Activated naive CD8-positive, alpha-beta T cell treated with anti-CD3 and anti-CD28 coated beads, Interleukin-2, amount 10 ng/mL, durations not matched to agents 7 days and 5 days (primary cell): ENCODE measurements at regions not wholly inside any gene's neighbourhood (a gene's known extent, or its start where the extent isn't known, plus 50 kb on each side); places are given as distances from the start of the nearest gene placed in this dataset.

Experiments used
- ATAC-seq: fragments of 150-1000 bp; cut with Tn5 transposase; one replicate; pipeline ENCODE4 v1.10.0; 2021; ENCODE audit warnings: low read depth, moderate library complexity
- POLR2A ChIA-PET: fragments of 350-600 bp; sonication (Branson Sonifier 250); formaldehyde crosslinking; loops from one replicate; lab custom pipeline; 2021; ENCODE audit warnings: antibody characterized with exemption; lab: Charles Lee
- DNase-seq: peaks from one replicate; pipeline ENCODE4 v3.0.0; 2021
- H3K27ac Mint-ChIP-seq: one replicate; pipeline ENCODE4 v1.8.0; 2022; ENCODE audit warnings: mild to moderate bottlenecking, mixed read lengths
- H3K27me3 Mint-ChIP-seq: one replicate; pipeline ENCODE4 v1.8.0; 2022; ENCODE audit warnings: mild to moderate bottlenecking, moderate library complexity, mixed read lengths
- H3K36me3 Mint-ChIP-seq: one replicate; pipeline ENCODE4 v1.8.0; 2021; ENCODE audit warnings: mild to moderate bottlenecking, mixed read lengths
- H3K4me1 Mint-ChIP-seq: one replicate; pipeline ENCODE4 v1.8.0; 2021; ENCODE audit warnings: mixed read lengths
- H3K4me3 Mint-ChIP-seq: one replicate; pipeline ENCODE4 v1.8.0; 2022; ENCODE audit warnings: mild to moderate bottlenecking, moderate library complexity, mixed read lengths
- H3K9me3 Mint-ChIP-seq: one replicate; pipeline ENCODE4 v1.8.0; 2021; ENCODE audit warnings: mixed read lengths

DNA sequence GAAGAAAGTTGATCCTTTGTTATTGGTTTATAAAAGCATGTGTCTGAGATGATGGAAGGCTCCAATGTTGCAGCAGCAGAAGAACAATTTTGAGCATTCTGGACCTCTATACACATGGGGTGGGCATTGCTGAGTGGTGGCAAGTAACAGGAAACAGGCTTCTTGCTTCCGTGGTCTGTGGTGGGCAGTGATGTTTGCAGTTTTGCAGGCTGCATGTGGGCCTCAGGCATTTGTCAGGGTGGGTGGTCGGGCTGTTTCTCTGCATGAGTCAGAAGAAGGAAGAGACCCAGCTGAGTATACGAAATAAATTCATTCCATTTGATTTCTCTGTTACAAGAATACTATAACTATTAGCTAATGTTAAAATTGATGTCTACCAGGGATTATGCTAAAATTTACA, 239.5 kb upstream of the COL3A1 start:
- Mint-ChIP-seq H3K4me3 (no peak overlapping the region), H3K27me3 (peaks cover 2% of the 10 kb centered on the region), H3K27ac (no peak overlapping the region), H3K36me3 (no peaks in the 10 kb centered on the region), H3K4me1 (no peaks in the 10 kb centered on the region), H3K9me3 (no peaks in the 10 kb centered on the region)
- ATAC-seq: no peak
- POLR2A ChIA-PET: no interaction called here
- DNase-seq: no peak

DNA sequence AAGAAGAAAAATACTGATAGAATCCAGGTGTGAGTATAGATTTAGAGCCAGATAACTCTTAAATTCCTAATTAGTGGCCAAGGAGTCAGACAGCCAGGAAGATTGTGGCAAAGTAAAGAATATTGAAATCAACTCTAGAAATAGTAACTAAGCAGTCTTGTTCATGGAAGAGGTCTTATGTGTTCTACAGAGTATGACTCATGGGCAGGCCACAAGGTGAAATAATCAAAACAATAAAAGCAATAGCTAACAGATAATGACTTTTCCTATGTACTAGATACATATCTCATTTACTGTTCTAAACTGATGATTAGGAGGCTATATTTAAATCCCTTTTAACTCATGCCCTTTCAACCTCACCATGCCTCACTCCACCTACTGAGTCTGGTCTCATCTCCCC, 227.4 kb upstream of the COL3A1 start:
- Mint-ChIP-seq H3K27ac (no peak overlapping the region), H3K4me1 (no peaks in the 10 kb centered on the region), H3K36me3 (no peaks in the 10 kb centered on the region), H3K4me3 (no peak overlapping the region), H3K9me3 (no peaks in the 10 kb centered on the region), H3K27me3 (no peaks in the 10 kb centered on the region)
- DNase-seq (no peak), ATAC-seq (no peak)
- POLR2A ChIA-PET: no interaction called here

DNA sequence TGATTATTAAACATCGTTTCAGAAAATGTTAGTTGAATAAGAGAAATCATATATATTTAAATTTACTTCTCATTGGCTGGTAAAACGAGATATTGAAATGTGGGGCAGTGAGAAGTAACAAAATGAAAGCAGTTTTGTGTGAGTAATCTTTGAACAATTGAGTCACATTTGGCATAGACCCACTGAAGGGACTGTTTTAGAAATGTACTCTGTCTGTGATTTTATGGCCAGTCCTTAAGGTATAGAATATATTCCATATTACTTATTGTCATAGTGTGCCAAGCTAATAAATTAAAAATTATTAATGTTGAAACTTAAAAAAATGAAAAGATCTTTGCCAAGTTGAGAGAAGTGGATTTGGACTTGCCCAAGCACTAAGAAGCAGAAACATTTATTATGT, 222.4 kb upstream of the COL3A1 start:
- Mint-ChIP-seq H3K4me1 (no peaks in the 10 kb centered on the region), H3K36me3 (no peaks in the 10 kb centered on the region), H3K9me3 (no peaks in the 10 kb centered on the region), H3K4me3 (no peak overlapping the region), H3K27me3 (no peaks in the 10 kb centered on the region), H3K27ac (no peak overlapping the region)
- DNase-seq (no peak), ATAC-seq (no peak)
- POLR2A ChIA-PET: no interaction called here

DNA sequence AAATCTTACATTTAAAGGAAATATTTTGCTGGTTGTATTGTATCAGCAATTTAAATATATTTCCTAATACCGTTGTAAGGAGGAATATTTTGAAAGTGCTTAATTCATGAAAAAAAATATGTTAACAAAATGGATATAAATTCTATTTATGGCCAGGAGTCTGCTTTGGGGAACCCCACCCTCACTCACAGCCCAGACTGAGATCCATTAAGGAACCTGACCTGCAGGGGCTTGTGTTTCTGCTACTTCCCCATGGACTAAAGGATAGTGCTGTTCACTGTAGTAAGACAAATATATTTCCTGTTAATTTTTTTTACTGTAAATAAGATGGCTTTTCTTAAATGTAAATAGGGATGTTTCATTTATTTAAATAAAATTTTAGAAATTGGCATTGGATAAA, 221.9 kb upstream of the COL3A1 start:
- ATAC-seq (no peak), DNase-seq (no peak)
- Mint-ChIP-seq H3K36me3 (no peaks in the 10 kb centered on the region), H3K27ac (no peak overlapping the region), H3K4me3 (no peak overlapping the region), H3K27me3 (no peaks in the 10 kb centered on the region), H3K9me3 (peaks cover 3% of the 10 kb centered on the region), H3K4me1 (no peaks in the 10 kb centered on the region)
- POLR2A ChIA-PET: no interaction called here

DNA sequence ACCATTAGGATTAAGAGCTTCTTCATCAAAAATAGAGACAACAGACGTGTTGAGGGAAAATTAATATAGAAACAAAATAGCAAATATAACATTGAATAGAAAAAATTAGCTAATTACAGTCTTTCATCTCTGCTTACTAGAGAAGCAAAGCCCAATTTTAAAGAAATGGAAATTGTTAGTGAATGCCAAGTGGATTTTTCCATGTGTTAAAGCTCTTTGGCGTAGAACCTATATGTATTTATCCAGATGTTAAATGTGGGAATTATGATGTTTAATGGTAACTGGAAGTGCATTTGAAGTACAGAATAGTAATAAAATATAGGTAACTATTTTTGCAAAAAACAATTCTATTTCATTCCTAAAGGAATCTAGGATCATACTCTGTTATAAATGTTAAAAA, 212.0 kb upstream of the COL3A1 start:
- Mint-ChIP-seq H3K4me1 (no peaks in the 10 kb centered on the region), H3K36me3 (no peaks in the 10 kb centered on the region), H3K4me3 (no peak overlapping the region), H3K9me3 (peaks cover 8% of the 10 kb centered on the region), H3K27me3 (no peaks in the 10 kb centered on the region), H3K27ac (no peak overlapping the region)
- ATAC-seq (no peak), DNase-seq (no peak)
- POLR2A ChIA-PET: no interaction called here

DNA sequence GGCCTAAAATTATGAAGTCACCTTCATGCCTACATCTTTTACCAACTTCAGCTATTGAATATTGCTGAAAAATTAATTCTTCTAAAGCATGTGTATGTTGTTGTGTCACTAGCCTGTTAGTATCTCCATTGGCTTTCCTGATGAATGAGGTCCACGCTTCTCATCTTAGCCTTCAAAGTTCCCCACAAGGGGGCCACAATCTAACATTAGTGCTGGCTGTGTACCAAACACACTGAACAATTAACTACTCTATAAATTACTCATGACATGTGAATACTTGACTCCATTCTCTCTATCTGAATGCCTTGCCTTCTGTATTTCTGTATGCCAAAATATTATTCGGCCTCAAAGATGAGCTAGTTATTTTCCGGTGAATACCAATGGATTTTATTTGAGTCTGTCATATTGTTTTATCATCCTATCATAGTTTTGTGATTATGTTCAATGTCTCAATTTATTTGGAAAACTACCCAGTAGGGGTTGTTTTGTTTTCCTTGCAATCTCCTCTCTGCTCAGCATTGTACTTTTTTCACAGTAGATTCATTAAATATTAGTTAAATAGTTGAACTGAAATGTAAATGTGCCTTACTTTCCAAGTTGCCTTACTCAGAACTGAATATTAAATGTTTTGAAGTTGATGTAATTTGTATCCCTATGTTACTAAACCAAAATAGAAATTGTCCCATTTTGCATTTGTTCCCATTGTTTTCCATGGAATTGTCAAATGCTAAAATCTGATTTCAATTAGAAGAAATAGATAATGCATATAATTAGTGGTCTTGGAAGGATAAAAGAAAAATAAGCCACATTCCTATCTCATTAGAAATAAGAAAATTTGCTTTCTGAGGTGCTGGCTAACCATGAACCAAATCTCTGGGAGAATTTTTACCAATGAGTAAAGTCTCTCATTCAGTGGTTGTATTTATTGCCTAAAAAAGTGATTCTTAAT, 208.4 kb upstream of the COL3A1 start:
- Mint-ChIP-seq H3K4me1 (no peaks in the 10 kb centered on the region), H3K9me3 (no peaks in the 10 kb centered on the region), H3K27me3 (no peaks in the 10 kb centered on the region), H3K27ac (no peak overlapping the region), H3K36me3 (no peaks in the 10 kb centered on the region), H3K4me3 (no peak overlapping the region)
- DNase-seq (no peak), ATAC-seq (no peak)
- POLR2A ChIA-PET: no interaction called here

DNA sequence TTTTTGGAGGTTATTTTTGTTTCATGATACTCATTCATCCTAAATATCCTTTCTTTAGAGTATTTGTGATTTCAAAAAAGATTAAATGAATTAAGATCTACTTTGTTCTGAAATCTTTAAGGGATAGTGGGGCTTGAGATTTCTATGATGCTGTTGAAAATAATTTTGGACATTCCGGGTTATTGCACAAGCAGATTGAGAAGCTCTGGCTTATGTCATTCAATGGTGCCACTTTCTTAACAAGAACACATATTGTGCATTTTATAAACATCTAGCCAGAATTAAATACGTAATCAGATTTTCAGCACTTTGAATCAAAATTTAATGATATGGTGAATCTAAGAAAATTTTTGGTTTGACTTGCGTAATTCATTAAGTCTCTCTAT, 207.7 kb upstream of the COL3A1 start:
- H3K4me1 Mint-ChIP-seq: no peaks in the 10 kb centered on the region
- POLR2A ChIA-PET: no interaction called here
- DNase-seq (no peak), ATAC-seq (no peak)
- no peak overlapping the region for H3K4me3 Mint-ChIP-seq
- no peak overlapping the region for H3K27ac Mint-ChIP-seq
- H3K36me3 Mint-ChIP-seq: no peaks in the 10 kb centered on the region
- H3K27me3 Mint-ChIP-seq: no peaks in the 10 kb centered on the region
- no peaks in the 10 kb centered on the region for H3K9me3 Mint-ChIP-seq

DNA sequence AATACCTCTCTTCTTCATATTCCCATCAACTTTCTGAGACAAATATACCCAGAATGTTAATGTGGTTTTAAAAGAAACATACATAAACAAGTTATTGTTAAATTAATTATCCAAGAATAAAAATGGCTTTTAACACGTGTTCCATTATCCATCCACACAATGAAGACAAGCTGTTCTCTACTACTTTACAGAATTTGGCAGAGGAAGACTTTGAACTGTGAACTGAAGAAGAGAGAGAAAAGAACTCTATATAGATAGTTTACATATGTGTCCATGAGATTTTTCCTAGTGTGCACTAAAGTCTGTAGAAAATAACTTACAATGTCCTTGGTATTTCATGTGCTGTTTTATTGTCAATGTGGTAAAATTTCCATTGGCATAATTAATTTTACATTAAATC, 207.0 kb upstream of the COL3A1 start:
- Mint-ChIP-seq H3K4me3 (no peak overlapping the region), H3K27me3 (no peaks in the 10 kb centered on the region), H3K36me3 (no peaks in the 10 kb centered on the region), H3K27ac (no peak overlapping the region), H3K9me3 (no peaks in the 10 kb centered on the region), H3K4me1 (no peaks in the 10 kb centered on the region)
- POLR2A ChIA-PET: no interaction called here
- no peak for ATAC-seq
- DNase-seq: no peak

DNA sequence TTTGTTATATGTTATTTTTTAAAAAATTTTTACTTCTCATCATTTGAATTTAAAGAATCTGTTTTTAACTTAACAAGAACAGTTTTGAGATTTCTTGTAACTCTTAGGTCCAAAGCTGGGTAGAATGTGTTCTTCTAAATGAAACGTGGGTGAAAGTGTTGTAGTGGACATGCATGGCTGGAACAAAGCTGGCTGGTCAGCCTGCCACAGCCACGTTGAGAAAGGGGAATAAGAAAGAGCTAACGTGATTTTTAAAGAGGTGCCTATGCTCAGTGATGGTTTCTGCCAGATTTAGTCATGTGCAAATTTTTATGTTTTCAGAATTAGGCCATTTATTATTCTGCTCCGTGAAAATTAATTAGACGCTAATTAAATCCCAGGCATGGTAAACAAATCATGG, 203.9 kb upstream of the COL3A1 start:
- no peaks in the 10 kb centered on the region for H3K4me1 Mint-ChIP-seq
- no peaks in the 10 kb centered on the region for H3K9me3 Mint-ChIP-seq
- H3K36me3 Mint-ChIP-seq: no peaks in the 10 kb centered on the region
- no peaks in the 10 kb centered on the region for H3K27me3 Mint-ChIP-seq
- no peak overlapping the region for H3K27ac Mint-ChIP-seq
- no peak for ATAC-seq
- DNase-seq: no peak
- POLR2A ChIA-PET: no interaction called here
- H3K4me3 Mint-ChIP-seq: no peak overlapping the region

DNA sequence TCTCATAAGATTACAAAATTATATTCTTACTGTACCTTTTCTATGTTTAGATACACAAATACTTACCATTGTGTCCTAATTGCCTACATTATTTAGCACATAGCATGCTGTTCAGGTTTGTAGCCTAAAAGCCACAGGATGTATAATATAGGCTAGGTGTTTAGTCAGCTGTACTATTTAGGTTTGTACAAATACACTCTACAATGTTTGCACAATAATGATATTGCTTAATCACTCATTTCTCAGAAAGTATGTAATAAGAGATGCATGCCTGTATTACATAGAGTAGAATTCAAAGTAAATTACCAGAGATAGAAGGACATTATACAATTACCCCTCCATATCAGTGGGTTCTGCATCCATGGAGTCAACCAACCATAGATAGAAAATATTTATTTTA, 201.1 kb upstream of the COL3A1 start:
- H3K27me3 Mint-ChIP-seq: no peaks in the 10 kb centered on the region
- POLR2A ChIA-PET: no interaction called here
- H3K27ac Mint-ChIP-seq: no peak overlapping the region
- H3K36me3 Mint-ChIP-seq: no peaks in the 10 kb centered on the region
- no peak for DNase-seq
- no peak for ATAC-seq
- no peaks in the 10 kb centered on the region for H3K9me3 Mint-ChIP-seq
- no peaks in the 10 kb centered on the region for H3K4me1 Mint-ChIP-seq
- no peak overlapping the region for H3K4me3 Mint-ChIP-seq

DNA sequence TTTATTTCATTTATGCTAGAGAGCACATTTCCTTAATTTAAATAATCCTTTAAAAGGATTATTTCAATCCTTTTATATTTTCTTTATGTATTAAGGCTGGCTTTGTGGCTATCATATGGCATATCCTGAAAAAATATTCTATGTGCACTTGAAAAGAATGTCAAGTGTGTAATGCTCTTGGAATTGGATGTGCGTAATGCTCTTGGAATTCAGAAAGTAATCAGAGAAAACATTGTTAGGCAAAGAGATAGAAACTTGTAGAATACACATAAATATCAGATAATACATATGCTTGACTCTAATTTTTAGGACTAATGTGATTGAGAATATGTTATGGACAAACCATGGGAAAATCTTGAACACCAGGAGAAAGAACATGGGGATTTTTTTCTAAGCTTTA, 197.5 kb upstream of the COL3A1 start:
- Mint-ChIP-seq H3K9me3 (no peaks in the 10 kb centered on the region), H3K4me1 (no peaks in the 10 kb centered on the region), H3K27me3 (no peaks in the 10 kb centered on the region), H3K36me3 (no peaks in the 10 kb centered on the region), H3K27ac (no peak overlapping the region), H3K4me3 (no peak overlapping the region)
- ATAC-seq (no peak), DNase-seq (no peak)
- POLR2A ChIA-PET: no interaction called here

DNA sequence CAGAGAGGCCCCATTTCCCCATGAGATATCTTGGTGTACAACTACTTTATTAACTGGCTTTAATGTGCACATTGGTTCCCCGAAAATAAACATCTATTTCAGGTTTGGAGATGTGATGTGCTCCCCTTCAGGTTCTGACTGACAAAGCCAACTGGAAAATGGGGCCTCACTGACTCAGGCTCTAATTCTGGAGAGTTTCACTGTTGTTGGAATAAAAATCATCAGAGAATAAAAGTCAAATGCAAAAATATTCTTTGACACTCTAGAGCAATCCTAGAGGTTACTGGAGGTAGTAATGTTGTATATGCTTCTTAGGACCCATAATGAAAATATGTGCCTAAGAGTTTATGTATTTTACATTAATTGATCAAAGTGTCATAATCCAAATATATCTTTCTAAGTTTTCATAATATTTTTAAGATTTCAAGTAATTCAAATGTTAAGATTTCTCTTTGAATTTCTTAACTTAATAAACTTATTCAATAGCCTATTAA, 189.9 kb upstream of the COL3A1 start:
- H3K27me3 Mint-ChIP-seq: no peaks in the 10 kb centered on the region
- no peaks in the 10 kb centered on the region for H3K9me3 Mint-ChIP-seq
- no peaks in the 10 kb centered on the region for H3K36me3 Mint-ChIP-seq
- H3K4me3 Mint-ChIP-seq: no peak overlapping the region
- H3K4me1 Mint-ChIP-seq: no peaks in the 10 kb centered on the region
- DNase-seq (no peak), ATAC-seq (no peak)
- POLR2A ChIA-PET: no interaction called here
- no peak overlapping the region for H3K27ac Mint-ChIP-seq

DNA sequence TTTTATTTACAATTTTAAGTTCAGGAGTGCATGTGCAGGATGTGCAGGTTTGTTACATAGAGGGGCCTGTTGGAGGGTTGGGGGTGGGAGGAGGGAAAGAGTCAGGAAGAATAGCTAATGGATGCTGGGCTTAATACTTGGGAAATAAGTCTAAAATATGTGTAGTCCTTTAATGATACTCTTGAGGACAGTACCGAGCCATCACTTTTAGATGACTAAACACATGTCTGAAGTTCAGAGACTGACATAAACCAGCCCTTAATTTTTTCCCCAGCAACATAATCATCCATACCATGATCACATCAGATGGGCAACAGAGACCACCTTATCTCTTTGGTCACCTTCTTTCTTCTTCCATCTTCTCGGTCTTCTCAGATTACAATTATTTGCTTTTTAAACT, 189.1 kb upstream of the COL3A1 start:
- H3K9me3 Mint-ChIP-seq: no peaks in the 10 kb centered on the region
- DNase-seq (no peak), ATAC-seq (no peak)
- H3K36me3 Mint-ChIP-seq: no peaks in the 10 kb centered on the region
- H3K4me1 Mint-ChIP-seq: no peaks in the 10 kb centered on the region
- H3K27me3 Mint-ChIP-seq: no peaks in the 10 kb centered on the region
- no peak overlapping the region for H3K4me3 Mint-ChIP-seq
- H3K27ac Mint-ChIP-seq: no peak overlapping the region
- POLR2A ChIA-PET: no interaction called here

DNA sequence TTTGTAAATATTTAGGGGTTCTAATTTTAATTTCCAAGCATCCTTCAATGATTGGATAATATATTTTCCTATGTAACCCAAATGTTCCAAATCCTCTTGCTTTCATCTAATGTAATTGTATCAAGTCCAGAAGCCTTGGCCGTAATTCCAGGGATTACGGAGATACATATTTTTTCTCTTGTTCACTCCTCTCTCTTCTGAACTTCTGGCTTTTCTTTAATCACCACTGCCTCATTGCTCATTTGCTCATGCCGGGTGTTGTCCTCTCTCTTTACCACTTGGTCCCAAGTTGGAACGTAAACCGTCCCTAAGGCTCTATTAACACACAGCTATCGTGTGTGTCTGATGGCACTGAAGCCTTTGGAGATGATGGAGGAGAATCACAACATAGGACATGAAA, 188.7 kb upstream of the COL3A1 start:
- Mint-ChIP-seq H3K27ac (no peak overlapping the region), H3K36me3 (no peaks in the 10 kb centered on the region), H3K4me1 (no peaks in the 10 kb centered on the region), H3K27me3 (no peaks in the 10 kb centered on the region), H3K4me3 (no peak overlapping the region), H3K9me3 (no peaks in the 10 kb centered on the region)
- POLR2A ChIA-PET: no interaction called here
- ATAC-seq (no peak), DNase-seq (no peak)
